ENCODE measurements at regions not wholly inside any gene's neighbourhood (a gene's known extent, or its start where the extent isn't known, plus 50 kb on each side); places are given as distances from the start of the nearest gene placed in this dataset.
A peak's percentile ranks its signal among the peaks of the same experiment; 100 is the strongest.

DNA sequence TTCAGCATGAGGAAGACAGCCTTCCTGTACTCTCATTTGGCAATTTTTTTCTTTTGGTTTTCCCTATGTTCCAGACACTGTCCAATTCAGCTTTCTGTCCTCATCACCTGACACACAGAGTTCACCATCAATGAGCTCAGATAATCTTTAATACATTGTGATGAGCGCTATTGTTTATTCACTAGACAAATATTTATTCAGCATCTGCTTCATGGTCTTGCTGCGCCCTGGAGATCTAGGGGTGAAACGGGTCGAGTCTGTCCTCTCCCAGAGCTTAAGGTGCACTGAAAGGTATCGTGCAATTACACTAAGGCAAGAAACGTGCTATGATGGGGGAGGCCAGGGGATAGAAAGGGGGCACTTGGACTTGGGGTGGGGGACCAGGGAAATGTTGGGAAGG lies 281.6 kb downstream of the ZSWIM6 start (continued):
- no peak for TF ChIP-seq TCF4 (CRISPR knock-in tag; IDR thresholded peaks at IDR 0.05; ENCODE audit: borderline replicate concordance)
- no peak for TF ChIP-seq ZNF565 (CRISPR knock-in tag; conservative IDR thresholded peaks at IDR 0.05; ENCODE audit: low read depth)
- TF ChIP-seq RARB (CRISPR knock-in tag; IDR thresholded peaks at IDR 0.05), result no peak
- TF ChIP-seq ZC3H10 (CRISPR knock-in tag; IDR thresholded peaks at IDR 0.05), result no peak
- TF ChIP-seq PPARA (CRISPR knock-in tag; IDR thresholded peaks at IDR 0.05; ENCODE audit: borderline replicate concordance), result no peak

- no peak for ATAC-seq
- TF ChIP-seq TCF4 (CRISPR knock-in tag; IDR thresholded peaks at IDR 0.05; ENCODE audit: borderline replicate concordance) (no peak), ZNF8 (CRISPR knock-in tag; IDR thresholded peaks at IDR 0.05) (no peak), GLIS3 (CRISPR knock-in tag; IDR thresholded peaks at IDR 0.05) (no peak)
- TF ChIP-seq, protein P1, sequence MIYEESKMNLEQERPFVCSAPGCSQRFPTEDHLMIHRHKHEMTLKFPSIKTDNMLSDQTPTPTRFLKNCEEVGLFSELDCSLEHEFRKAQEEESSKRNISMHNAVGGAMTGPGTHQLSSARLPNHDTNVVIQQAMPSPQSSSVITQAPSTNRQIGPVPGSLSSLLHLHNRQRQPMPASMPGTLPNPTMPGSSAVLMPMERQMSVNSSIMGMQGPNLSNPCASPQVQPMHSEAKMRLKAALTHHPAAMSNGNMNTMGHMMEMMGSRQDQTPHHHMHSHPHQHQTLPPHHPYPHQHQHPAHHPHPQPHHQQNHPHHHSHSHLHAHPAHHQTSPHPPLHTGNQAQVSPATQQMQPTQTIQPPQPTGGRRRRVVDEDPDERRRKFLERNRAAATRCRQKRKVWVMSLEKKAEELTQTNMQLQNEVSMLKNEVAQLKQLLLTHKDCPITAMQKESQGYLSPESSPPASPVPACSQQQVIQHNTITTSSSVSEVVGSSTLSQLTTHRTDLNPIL (CRISPR knock-in tag; IDR thresholded peaks at IDR 0.05; ENCODE audit: low read depth), result no peak
These were observed 282.5 kb downstream of the ZSWIM6 start for GRCh38 chr5:61614606-61615005.

DNA sequence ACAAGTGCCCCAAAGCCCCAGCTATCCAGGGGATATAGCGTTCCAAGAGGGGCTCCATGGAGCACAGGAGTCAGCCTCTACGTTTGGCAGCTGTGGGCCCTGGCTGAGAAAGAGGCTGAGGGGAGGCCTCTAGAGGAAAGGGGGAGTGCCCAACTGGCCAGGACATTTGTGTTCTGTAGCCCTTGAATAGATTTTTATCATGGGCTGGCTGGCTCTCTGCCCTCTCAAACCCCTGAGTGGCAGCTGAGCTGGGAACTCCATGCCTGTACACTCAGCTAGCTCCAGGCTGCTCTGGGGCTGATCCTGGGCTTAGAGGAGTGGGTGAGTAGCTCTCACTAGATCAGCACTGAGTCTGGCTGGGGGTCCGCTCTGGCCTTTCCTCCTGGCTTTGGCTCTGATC lies 285.0 kb downstream of the ZSWIM6 start:
- peak; percentile 45; the same call in 1 of the 3 replicates for ATAC-seq
- TF ChIP-seq ZNF565 (CRISPR knock-in tag; conservative IDR thresholded peaks at IDR 0.05; ENCODE audit: low read depth) (no peak), TSHZ2 (CRISPR knock-in tag; IDR thresholded peaks at IDR 0.05) (no peak), PPARA (CRISPR knock-in tag; IDR thresholded peaks at IDR 0.05; ENCODE audit: borderline replicate concordance) (no peak), ZFP30 (CRISPR knock-in tag; IDR thresholded peaks at IDR 0.05) (no peak), ESRRG (CRISPR knock-in tag; IDR thresholded peaks at IDR 0.05) (no peak), PATZ1 (CRISPR knock-in tag; IDR thresholded peaks at IDR 0.05; ENCODE audit: borderline replicate concordance) (no peak), ISL1 (CRISPR knock-in tag; IDR thresholded peaks at IDR 0.05) (no peak), ARNTL (CRISPR knock-in tag; IDR thresholded peaks at IDR 0.05; ENCODE audit: borderline replicate concordance, low read depth) (no peak)
- TF ChIP-seq, protein P2, sequence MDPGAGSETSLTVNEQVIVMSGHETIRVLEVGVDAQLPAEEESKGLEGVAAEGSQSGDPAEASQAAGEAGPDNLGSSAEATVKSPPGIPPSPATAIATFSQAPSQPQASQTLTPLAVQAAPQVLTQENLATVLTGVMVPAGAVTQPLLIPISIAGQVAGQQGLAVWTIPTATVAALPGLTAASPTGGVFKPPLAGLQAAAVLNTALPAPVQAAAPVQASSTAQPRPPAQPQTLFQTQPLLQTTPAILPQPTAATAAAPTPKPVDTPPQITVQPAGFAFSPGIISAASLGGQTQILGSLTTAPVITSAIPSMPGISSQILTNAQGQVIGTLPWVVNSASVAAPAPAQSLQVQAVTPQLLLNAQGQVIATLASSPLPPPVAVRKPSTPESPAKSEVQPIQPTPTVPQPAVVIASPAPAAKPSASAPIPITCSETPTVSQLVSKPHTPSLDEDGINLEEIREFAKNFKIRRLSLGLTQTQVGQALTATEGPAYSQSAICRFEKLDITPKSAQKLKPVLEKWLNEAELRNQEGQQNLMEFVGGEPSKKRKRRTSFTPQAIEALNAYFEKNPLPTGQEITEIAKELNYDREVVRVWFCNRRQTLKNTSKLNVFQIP (CRISPR knock-in tag; IDR thresholded peaks at IDR 0.05; ENCODE audit: borderline replicate concordance, low read depth), result no peak

GRCh38 chr5:61617995-61618525 lies 286.0 kb downstream of the ZSWIM6 start:
- TF ChIP-seq PPARA (CRISPR knock-in tag; IDR thresholded peaks at IDR 0.05; ENCODE audit: borderline replicate concordance) (no peak), TOX (CRISPR knock-in tag; IDR thresholded peaks at IDR 0.05; ENCODE audit: borderline replicate concordance) (no peak)
- no peak for ATAC-seq

- no peak for ATAC-seq
- TF ChIP-seq GLIS3 (CRISPR knock-in tag; IDR thresholded peaks at IDR 0.05) (no peak), CSDC2 (CRISPR knock-in tag; IDR thresholded peaks at IDR 0.05) (no peak), PATZ1 (CRISPR knock-in tag; IDR thresholded peaks at IDR 0.05; ENCODE audit: borderline replicate concordance) (no peak), ZFP3 (CRISPR knock-in tag; IDR thresholded peaks at IDR 0.05) (no peak), RARB (CRISPR knock-in tag; IDR thresholded peaks at IDR 0.05) (no peak), ARNTL (CRISPR knock-in tag; IDR thresholded peaks at IDR 0.05; ENCODE audit: borderline replicate concordance, low read depth) (no peak), ZNF565 (CRISPR knock-in tag; conservative IDR thresholded peaks at IDR 0.05; ENCODE audit: low read depth) (no peak)
These were observed 286.5 kb downstream of the ZSWIM6 start for GRCh38 chr5:61618577-61618976.
